ENCODE measurements at regions not wholly inside any gene's neighbourhood (a gene's known extent, or its start where the extent isn't known, plus 50 kb on each side); places are given as distances from the start of the nearest gene placed in this dataset.

GRCh38 chr14:83419420-83419819, 1885.8 kb upstream of the SEL1L start:
- TF ChIP-seq POLR2A (IDR thresholded peaks at IDR 0.05) (no peak), POLR2AphosphoS5 (IDR thresholded peaks at IDR 0.05) (no peak)
- TF ChIP-seq, protein P1, sequence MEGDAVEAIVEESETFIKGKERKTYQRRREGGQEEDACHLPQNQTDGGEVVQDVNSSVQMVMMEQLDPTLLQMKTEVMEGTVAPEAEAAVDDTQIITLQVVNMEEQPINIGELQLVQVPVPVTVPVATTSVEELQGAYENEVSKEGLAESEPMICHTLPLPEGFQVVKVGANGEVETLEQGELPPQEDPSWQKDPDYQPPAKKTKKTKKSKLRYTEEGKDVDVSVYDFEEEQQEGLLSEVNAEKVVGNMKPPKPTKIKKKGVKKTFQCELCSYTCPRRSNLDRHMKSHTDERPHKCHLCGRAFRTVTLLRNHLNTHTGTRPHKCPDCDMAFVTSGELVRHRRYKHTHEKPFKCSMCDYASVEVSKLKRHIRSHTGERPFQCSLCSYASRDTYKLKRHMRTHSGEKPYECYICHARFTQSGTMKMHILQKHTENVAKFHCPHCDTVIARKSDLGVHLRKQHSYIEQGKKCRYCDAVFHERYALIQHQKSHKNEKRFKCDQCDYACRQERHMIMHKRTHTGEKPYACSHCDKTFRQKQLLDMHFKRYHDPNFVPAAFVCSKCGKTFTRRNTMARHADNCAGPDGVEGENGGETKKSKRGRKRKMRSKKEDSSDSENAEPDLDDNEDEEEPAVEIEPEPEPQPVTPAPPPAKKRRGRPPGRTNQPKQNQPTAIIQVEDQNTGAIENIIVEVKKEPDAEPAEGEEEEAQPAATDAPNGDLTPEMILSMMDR (IDR thresholded peaks at IDR 0.05) = no peak

Measured in prostate gland (tissue), 2 donors.